Myocyte (in vitro differentiated cells): ENCODE measurements at regions not wholly inside any gene's neighbourhood (a gene's known extent, or its start where the extent isn't known, plus 50 kb on each side); places are given as distances from the start of the nearest gene placed in this dataset.
"Not testable (repeated sequence)": the region's sequence is repeated elsewhere in the genome, so short reads cannot be mapped to it uniquely, and the experiment has no call there.

Source experiments
- DNase-seq: peaks from one replicate; pipeline ENCODE4 v3.0.0-alpha.2; 2012; ENCODE audit warnings: low read depth

DNA sequence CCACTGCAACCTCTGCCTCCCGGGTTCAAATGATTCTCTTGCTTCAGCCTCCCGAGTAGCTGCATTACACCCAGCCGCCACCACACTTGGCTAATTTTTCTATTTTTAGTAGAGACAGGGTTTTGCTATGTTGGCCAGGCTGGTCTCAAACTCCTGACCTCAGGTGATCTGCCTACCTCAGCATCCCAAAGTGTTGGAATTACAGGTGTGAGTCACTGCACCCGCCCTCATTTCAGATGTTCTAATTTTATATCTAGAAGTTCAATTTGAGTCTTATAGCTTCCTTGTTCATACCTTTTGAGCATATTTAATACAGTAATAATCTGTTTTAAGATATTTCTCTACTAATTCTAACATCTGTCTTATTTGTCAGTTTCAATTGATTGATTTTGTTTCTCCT is 159.1 kb downstream of the CYB561 start:
- not testable (repeated sequence) for DNase-seq

DNA sequence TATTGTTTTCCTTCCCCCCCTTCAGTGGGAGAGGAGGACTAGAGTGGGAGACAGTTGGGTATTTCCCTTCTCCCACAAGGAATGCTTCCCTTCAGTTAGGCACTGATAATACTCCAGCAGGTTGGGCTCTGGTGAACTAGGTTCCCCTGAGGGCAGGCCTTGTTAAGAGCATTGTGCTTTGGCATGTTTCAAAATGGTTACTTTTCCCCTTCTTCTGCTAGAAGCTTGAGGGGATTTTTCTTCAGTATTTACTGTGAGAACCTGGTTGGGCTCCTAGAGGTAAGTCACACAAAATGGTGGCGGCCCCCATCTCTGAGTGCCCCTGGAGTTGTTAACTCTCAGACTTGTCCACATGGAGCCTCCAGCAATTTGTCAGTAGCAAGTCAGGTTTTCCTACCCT is 156.2 kb downstream of the CYB561 start:
- no peak for DNase-seq

DNA sequence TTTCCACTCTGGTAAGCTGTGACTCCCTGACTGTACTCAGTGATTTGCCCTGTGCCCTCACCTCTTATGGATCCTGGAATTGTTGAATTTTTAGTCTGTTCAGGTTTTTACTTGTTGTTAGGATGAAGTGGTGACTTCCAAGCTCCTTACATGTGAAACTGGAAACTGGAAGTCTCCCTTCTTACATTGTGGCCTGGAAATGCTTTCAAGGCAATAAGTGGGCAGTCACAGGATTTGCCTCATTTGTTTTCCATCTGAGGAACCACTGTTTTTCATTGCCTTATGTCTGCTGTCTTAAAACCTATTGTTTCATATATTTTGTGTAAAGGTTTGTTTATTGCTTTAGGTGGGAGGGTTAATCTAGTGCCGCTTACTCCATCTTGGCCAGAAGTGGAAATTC is 155.8 kb downstream of the CYB561 start:
- DNase-seq, result no peak

DNA sequence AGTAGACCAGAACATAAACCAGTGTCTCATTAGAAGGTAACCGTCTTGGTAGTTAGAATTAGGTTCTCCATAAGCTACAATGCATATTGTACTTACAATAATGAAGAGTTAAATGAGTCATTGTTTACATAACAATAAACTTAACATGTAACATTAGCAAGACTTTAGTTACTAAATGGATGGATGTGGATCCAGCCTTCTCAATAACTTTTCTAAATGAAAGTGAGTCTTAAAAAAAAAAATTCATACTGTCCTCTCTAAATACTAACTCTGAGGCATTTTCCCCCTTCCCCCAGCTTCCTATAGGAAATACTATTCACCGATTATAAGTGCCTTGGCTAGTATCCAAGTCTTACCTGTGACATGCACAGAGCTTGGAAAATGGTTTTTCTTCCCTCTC is 155.3 kb downstream of the CYB561 start:
- DNase-seq, result no peak

DNA sequence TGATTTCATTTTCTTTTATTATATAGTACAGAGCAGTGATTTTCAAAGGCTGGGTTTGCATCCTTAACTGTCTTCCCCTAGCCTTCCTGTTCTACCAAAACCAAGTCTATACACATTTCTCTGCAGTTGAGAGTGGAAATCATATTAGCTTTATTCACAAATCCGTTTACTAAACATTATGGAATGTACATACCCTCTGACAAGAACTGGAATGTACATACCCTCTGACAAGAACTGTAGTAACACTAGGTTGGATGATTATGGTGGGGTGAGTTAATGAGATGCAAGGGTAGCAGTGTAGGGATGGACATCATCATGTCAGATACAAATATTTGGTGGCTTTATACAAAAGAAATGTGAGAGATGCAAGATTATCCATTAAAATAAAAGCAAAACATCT is 154.8 kb downstream of the CYB561 start:
- no peak for DNase-seq

DNA sequence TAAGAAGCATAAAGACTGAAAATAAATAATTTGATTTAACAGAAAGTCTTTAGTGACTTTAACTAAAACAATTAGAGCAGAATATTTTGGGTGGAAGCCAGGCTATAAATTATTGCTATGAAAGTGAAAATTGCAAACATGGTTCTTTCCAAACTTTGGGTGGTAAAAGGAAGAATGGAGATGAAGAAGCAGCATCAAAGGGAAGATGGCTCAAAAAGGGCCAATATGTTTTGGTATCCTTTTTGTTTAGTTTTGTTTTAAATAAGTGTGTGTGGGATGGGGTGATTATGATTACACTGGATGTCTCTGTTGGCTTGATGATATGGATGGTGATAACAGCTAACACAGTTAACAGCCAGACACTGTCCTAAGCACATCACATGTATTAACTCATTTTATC is 153.7 kb downstream of the CYB561 start:
- no peak for DNase-seq

DNA sequence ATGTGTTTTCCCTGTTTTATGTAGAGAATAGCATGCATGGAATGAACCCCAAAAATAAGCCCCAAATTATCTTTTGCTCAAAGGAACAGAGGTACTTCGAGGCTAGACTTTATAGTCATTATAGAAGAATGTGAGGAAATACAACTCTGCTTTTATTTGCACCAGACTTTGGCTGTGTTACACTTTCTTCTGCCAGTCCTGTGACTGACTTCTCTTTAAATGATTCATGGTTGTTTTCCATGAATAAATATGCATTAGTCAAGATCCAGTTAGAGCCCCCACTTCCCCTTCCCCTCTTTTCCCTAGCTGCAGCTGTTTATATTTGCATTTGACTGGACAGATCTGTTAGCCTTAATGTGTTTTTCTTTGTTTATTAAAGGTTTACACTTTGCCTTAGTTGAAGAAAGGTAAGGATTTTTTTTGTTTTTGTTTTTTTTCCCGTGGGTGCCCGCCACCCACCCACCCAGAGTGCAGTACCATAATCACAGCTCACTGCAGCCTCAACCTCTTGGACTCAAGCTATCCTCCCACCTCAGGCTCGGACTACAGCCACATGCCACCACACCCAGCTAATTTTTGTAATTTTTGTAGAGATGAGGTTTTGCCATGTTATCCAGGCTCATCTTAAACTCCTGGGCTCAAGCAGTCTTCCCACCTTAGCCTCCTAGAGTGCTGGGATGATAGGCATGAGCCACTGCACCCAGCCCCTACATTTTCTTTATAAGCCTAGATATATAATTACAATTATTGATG is 152.6 kb downstream of the CYB561 start:
- DNase-seq, result peak; percentile 38

DNA sequence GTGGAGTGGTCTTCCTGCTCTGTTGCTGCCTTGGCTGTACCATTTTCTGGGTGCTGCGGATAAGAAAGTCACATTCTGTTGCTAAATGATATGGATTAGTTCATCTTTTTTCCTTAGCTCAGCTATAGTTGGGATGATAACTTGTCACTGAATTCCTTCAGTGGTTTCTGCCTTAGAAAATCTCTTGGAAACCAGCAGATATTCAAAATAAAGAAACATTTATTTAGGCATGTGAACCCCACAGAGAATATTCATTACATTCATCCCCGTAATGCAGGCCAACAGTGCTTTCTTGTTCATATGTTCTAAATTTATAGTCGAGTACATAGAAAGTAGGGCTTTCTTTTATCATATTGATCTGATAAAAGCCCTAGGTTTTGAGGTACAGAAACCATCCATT is 151.3 kb downstream of the CYB561 start:
- no peak for DNase-seq

DNA sequence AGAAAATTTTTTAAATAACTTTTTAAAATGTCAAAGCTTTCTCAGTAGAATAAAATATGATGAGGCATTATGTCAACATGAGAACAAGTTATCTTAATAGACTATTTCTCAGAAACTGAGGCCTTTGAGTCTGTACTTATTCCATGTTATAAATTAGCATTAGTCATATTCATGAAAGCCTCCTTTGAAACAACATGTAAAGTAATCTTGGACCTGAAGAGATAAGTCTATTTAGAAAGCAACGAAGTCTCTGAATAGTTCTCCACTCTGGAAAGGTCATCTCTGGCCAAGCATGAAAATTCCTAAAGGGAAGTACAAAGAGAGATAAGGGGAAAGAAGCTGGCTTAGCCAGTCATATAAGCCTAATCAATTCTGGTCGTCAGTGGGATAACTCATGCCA is 150.8 kb downstream of the CYB561 start:
- DNase-seq, result no peak

DNA sequence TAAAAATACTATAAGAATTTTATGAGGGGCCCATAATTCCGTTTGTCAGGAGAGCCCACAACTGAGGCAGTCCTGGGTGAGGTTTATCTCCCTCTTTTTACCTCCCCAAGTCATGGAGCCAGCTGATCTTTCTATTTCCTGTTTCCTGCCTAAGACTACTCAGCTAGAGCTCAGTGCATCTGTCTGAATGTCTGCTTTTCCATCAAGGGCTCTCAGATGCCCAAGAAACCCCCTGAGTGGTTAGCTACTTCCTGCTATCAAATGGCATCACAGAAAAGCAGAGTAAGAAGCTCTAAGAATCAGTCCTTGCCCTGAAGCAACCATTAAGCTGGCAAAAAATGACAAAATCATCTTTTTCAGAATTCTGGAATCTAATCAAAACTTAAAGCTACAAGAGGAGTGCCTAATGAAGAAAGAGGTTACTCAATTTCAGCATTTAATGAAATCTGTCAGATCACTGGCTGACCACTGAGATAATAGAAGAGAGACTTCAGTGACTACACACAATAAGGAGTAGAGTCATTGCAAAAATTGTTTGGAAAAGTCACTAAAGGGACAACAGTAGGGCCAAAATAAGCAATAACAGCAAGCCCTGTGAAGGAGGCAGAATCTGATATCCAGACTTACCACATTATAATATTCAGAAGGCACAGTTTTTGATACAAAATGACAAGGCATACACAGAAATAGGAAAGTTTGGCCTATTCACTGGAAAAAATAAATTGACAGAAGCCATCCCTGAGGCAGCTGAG is 150.1 kb downstream of the CYB561 start:
- DNase-seq, result no peak

DNA sequence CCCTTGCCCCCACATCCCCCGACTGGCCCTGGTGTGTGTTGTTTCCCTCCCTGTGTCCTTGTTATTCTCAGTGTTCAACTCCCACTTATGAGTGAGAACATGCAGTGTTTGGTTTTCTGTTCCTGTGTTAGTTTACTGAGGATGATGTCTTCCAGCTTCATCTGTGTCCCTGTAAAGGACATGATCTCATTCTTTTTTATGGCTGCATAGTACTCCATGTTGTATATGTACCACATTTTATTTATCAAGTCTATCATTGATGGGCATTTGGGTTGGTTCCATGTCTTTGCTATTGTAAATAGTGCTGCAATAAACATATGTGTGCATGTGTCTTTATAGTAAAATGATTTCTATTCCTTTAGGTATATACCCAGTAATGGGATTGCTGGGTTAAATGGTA is 147.2 kb downstream of the CYB561 start:
- DNase-seq, result not testable (repeated sequence)

DNA sequence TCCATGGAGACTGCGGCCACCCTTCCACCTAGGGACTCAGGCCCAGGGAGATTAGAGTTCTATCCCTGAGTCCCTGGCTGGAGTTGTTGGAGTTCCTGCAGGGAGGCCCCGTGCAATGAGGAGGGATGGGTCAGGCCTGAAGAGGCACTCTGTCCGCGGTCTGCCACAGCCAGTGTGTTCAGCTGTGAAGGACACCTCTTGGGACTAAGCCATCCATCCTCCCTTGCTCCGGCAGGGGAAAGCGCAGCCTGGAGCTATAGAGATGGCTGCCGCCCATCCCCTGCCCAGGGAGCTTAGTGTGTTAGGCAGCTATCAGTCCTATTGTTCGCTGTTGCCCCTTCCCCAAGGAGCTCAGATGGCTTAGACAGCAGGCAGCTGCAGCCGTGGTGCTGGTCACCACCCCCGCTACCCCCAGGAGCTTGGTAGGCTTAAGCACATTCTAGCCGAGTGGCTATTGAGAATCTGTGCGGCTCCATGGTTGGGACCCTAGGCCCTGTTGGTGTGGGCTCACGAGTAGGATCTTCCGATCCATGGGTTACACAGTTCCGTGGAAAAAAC is 141.3 kb downstream of the CYB561 start:
- DNase-seq, result no peak

DNA sequence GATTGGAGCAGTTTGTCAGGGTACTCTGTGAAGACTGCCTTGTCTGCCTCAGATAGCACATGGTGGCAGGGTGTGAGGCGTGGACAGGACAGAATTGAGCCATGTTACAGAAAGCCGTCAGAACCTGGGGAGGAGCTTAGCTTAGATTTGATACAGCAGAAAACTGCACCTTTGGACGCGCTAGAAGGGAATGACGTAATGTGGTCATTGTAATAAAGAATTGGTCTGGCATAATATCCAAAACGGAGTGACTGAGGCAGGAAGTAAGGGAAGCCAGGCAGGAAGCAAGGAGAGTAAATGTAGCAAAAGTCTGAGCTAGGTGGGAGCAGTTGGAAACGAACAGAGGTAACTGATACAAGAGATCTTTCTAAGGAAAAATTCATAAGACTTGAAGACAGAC is 140.2 kb downstream of the CYB561 start:
- no peak for DNase-seq

DNA sequence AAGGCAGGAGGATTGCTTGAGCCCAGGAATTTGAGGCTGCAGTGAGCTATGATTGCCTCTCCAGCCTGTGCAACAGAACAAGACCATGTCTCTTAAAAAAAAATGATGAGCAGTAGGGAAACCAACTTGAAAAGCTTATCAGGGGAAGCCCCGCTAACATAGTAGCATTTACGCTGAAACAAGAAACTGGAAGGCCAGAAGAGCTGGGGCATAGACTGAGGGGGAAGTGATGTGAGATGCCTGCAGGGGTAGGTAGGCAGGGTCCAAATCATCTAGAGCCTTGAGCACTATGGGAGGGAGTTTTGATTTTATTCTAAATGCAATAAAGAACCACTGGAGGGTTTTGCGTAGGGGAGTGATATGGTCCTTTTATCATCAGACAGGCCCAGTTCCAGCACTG is 139.3 kb downstream of the CYB561 start:
- no peak for DNase-seq

DNA sequence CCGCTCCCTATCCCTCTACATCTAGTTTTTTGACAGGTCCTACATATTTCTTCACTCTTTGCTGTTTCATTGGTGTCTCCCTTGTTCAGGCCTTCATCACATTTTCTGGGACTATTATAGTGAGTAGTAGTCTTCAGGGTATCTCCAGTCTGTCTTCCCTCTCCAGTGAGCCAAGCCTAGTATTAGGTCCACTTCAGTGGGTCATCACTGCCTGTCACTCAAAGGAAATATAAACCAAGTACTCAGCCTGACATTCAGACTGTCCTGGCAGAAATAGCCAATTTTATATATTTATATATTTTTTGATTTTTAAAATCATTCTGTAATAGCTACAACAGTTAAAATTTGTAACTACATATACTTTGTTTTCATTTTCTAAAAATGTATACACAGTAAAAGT is 137.8 kb downstream of the CYB561 start:
- no peak for DNase-seq

DNA sequence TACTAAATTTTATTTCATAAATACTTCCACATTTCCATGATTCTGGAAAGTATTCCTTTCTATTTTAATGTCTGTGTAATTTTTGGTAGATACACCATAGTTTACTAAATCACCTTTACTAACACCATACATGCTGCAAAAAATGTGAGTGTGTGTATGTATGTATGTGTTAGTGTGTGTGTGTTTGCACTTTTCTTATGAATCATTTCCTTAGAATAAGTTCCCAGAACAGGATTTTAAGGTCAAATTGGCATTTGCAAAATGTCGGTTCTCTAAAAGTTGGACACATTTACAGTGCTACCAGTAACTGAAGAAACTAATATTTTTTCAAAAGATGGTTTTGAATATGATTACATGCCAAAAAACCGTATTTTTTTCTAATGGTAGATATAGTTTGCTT is 137.1 kb downstream of the CYB561 start:
- DNase-seq, result no peak

DNA sequence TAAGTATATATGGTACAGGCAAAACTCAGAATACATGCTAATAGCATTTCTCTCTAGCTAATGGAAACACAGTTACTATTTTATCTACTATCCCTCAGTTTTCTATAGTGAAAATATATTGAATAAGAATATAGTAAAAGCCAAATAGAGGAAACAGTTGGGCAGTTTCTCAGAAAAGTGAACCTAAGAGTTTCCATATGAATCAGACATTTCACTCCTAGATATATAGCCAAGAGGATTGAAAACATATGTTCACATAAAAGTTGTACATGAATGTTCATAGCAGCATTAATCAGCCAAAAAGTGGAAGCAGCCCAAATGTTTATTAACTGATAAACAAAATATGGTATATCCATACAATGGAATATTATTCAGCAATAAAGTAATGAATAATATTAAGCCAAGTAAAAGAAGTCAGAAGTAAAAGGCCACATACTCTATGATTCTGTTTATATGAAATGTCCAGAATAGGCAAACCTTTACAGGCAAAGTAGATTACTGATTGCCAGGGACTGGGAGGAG is 134.6 kb downstream of the CYB561 start:
- no peak for DNase-seq

DNA sequence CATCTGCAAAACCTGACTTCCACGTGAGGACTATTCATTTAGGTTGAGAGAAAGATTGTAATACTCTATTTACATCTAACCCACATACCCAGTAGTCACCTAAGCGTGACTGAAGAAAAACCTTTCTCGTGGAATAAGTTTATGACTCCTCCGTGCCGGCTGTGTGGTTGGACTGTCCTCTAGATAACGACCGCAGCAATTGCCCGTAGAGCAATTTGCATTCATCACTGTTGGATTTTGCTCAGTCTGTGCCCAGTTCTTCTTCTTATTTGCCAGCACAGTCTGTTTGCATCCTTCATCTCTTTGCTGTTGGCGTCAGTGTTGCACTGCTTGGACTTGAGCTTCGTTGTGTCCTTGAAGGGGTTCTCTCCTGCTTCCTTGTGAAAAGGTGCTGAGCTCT is 131.3 kb downstream of the CYB561 start:
- DNase-seq, result no peak

DNA sequence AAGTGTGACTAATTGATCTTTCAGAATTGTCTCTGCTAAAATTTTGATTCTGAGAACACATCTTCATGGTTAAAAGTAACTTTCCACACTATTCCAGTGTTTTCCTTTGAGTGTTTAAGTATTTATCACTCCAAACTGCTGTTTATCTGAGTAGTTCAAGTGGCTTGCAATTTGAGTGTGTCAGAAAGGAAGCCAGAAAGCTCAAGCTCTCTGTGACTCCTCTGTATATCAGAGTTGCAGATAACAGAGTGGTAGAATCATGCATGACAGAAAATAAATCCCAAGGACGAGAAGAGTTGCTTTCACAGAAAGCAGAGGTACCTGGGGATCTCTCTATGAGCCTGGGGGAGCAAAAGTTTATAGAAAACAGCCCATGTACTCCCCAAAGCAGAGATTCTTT is 130.0 kb downstream of the CYB561 start:
- DNase-seq, result no peak

DNA sequence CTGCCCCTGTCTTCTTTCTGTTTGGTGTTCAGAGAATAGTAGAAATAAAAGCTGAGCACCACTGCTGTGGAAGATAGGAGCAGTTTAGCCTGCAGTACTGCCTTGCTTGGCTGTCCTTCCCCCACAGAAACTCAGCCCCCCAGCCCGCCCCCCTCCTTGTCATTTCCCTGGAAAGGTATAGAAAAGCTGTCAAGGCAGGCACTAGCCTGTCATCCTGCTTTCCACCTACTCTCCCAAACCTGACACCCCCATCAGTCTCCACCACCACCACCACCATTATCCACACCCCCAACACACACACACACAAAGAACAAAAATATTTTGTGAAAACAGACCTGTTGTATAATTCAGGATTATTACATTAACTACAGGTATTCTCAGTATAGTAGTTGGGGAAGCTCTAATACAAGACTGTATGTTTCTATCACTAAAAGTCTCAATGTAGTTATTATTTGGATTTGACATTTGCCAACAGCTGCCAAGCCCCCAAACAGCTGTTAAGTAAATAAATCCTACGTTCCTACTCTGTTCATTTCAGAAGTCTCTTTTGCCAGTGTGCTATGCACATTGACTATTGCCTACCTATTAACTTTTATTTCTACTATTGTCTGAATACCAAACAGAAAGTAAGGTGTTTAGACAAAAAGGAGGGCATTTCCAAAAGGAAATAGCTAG is 128.8 kb downstream of the CYB561 start:
- peak; percentile 65 for DNase-seq

DNA sequence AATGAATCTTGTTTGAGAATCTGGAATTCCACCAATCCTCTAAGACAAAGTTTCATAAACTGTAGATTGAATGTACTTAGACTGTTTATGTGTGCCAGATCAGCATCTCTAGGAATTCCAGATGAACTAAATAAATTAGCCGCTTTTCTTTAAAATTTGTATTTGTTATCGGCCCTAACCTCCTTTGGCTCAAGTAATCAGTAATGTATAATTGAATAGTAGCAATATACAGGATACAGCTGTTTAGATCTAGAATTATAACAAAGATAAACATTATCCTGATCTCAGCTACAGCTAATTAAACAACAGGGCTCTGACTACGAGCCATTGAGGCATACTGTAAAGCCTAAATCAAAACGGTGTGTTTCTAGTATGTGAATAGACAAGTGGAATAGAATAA is 120.3 kb downstream of the CYB561 start:
- DNase-seq, result no peak

DNA sequence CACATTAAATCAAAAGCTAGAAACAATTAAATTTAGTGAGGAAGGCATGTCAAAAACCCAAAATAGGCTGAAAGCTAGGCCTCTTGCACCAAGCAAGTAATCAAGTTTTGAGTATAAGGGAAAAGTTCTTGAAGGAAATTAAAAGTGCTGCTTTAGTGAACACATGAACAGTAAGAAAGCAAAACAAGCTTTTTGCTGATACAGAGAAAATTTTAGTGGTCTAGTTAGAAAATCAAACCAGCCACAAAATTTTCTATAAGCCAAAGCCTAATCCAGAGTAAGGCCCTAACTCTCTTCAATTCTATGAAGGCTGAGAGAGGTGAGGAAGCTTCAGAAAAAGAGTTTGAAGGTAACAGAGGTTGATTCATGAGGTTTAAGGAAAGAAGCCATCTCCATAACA is 116.2 kb downstream of the CYB561 start:
- no peak for DNase-seq
